ENCODE measurements at regions not wholly inside any gene's neighbourhood (a gene's known extent, or its start where the extent isn't known, plus 50 kb on each side); places are given as distances from the start of the nearest gene placed in this dataset.

DNA sequence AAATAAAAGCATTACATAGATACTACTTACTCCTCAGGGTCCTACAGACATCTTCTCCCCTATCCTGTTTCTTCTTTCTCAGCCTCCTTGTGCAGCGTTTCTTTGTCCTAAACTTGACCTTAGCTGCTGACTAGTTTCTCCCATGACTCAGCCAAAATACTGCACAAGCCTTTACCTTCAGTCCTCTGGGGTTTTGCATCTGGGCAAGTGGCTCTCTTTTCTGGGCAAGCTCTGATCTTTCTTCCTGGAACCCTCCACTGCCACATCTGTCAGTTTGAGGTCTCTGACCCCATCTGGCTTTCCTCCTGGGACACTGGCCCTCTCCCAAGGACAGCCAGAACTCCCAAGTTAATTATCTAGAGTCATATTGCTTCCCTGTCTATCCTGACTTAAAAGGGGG, 838.4 kb downstream of the DHX35 start:
- Histone ChIP-seq H3K79me2 (ENCODE audit: insufficient read depth, low read length) (no peaks in the 10 kb centered on the region), H4K20me1 (ENCODE audit: insufficient read depth, low read length, poor library complexity, severe bottlenecking) (no peaks in the 10 kb centered on the region), H3K9me2 (replicated peaks; ENCODE audit: low read depth, low read length) (no peaks in the 10 kb centered on the region), H3F3A (ENCODE audit: low read depth) (no peaks in the 10 kb centered on the region), H3K4me2 (ENCODE audit: low read depth, low read length, poor library complexity, severe bottlenecking) (no peak overlapping the region), H3K4me3 (ENCODE audit: low read length, poor library complexity, severe bottlenecking) (no peak overlapping the region), H3K27me3 (ENCODE audit: insufficient read depth, low read length, poor library complexity, severe bottlenecking) (no peaks in the 10 kb centered on the region), H2AFZ (ENCODE audit: low read length) (no peak overlapping the region), H3K36me3 (ENCODE audit: insufficient read depth, low read length) (no peaks in the 10 kb centered on the region), H3K9me3 (ENCODE audit: insufficient read depth, low read depth, low read length) (no peaks in the 10 kb centered on the region), H3K4me1 (ENCODE audit: insufficient read depth, low read length, poor library complexity, severe bottlenecking) (no peaks in the 10 kb centered on the region), H3K9ac (ENCODE audit: low read depth, low read length, poor library complexity, severe bottlenecking) (no peak overlapping the region)
- TF ChIP-seq, protein P1, sequence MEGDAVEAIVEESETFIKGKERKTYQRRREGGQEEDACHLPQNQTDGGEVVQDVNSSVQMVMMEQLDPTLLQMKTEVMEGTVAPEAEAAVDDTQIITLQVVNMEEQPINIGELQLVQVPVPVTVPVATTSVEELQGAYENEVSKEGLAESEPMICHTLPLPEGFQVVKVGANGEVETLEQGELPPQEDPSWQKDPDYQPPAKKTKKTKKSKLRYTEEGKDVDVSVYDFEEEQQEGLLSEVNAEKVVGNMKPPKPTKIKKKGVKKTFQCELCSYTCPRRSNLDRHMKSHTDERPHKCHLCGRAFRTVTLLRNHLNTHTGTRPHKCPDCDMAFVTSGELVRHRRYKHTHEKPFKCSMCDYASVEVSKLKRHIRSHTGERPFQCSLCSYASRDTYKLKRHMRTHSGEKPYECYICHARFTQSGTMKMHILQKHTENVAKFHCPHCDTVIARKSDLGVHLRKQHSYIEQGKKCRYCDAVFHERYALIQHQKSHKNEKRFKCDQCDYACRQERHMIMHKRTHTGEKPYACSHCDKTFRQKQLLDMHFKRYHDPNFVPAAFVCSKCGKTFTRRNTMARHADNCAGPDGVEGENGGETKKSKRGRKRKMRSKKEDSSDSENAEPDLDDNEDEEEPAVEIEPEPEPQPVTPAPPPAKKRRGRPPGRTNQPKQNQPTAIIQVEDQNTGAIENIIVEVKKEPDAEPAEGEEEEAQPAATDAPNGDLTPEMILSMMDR (conservative IDR thresholded peaks at IDR 0.05; ENCODE audit: low read length): no peak
- TF ChIP-seq EZH2phosphoT487 (IDR thresholded peaks at IDR 0.05; ENCODE audit: borderline replicate concordance): no peak

DNA sequence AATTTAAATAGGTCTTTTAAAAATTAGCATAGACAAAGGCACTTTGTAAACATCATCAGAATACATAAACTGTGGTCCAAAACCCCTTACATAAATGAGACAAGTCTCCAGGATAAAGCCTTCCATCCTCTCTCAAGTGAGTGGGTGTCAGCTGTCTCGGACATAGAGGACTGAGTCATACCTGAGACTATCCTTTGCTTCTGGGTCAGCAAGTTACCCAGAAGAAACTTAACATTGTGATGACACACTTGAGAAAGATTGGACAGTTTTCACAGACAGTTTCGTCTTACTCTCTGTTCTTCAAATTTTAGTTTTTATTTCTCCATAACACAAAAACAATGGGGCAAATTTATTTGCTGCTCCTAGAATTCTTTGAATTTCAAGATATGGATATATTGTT, 838.0 kb downstream of the DHX35 start:
- Histone ChIP-seq H3K4me1 (ENCODE audit: insufficient read depth, low read length, poor library complexity, severe bottlenecking) (no peaks in the 10 kb centered on the region), H3K79me2 (ENCODE audit: insufficient read depth, low read length) (no peaks in the 10 kb centered on the region), H3K9me3 (ENCODE audit: insufficient read depth, low read depth, low read length) (no peaks in the 10 kb centered on the region), H3K9me2 (replicated peaks; ENCODE audit: low read depth, low read length) (no peaks in the 10 kb centered on the region), H3F3A (ENCODE audit: low read depth) (no peaks in the 10 kb centered on the region), H3K9ac (ENCODE audit: low read depth, low read length, poor library complexity, severe bottlenecking) (no peak overlapping the region), H2AFZ (ENCODE audit: low read length) (no peak overlapping the region), H4K20me1 (ENCODE audit: insufficient read depth, low read length, poor library complexity, severe bottlenecking) (no peaks in the 10 kb centered on the region), H3K36me3 (ENCODE audit: insufficient read depth, low read length) (no peaks in the 10 kb centered on the region), H3K4me2 (ENCODE audit: low read depth, low read length, poor library complexity, severe bottlenecking) (no peak overlapping the region), H3K4me3 (ENCODE audit: low read length, poor library complexity, severe bottlenecking) (no peak overlapping the region), H3K27me3 (ENCODE audit: insufficient read depth, low read length, poor library complexity, severe bottlenecking) (no peaks in the 10 kb centered on the region)
- TF ChIP-seq EZH2phosphoT487 (IDR thresholded peaks at IDR 0.05; ENCODE audit: borderline replicate concordance): no peak
- TF ChIP-seq, protein P1 (conservative IDR thresholded peaks at IDR 0.05; ENCODE audit: low read length): no peak

DNA sequence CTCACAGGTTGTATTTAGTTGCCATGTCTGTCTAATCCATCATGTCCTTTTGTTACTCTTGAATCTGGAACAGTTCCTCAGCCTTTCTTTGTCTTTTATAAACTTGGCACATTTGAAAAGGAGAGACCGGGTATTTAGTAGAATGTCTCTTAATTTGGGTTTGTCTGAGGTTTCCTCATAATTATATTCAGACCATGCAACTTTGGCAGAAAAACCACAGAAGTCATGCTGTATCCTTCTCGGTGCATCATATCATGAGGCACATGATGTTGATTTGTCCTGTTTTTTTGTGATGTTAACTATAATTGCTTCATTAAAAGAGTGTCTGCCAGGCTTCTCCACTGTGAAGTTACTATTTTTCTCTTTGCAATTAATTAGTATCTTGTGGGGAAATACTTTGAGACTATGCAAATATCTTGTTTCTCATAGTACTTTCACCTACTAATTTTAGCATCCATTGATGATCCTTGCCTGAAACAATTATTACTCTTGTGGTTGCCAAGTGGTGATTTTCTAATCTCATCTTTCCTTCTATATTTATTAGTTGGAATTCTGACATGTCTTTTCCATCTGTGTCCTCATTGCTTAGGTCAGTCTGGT, 837.3 kb downstream of the DHX35 start:
- Histone ChIP-seq H3K4me3 (ENCODE audit: low read length, poor library complexity, severe bottlenecking) (no peak overlapping the region), H4K20me1 (ENCODE audit: insufficient read depth, low read length, poor library complexity, severe bottlenecking) (no peaks in the 10 kb centered on the region), H3K27me3 (ENCODE audit: insufficient read depth, low read length, poor library complexity, severe bottlenecking) (no peaks in the 10 kb centered on the region), H3K4me2 (ENCODE audit: low read depth, low read length, poor library complexity, severe bottlenecking) (no peak overlapping the region), H3K9me3 (ENCODE audit: insufficient read depth, low read depth, low read length) (no peaks in the 10 kb centered on the region), H3K79me2 (ENCODE audit: insufficient read depth, low read length) (no peaks in the 10 kb centered on the region), H3F3A (ENCODE audit: low read depth) (no peaks in the 10 kb centered on the region), H3K36me3 (ENCODE audit: insufficient read depth, low read length) (no peaks in the 10 kb centered on the region), H3K9ac (ENCODE audit: low read depth, low read length, poor library complexity, severe bottlenecking) (no peak overlapping the region), H3K9me2 (replicated peaks; ENCODE audit: low read depth, low read length) (no peaks in the 10 kb centered on the region), H2AFZ (ENCODE audit: low read length) (no peak overlapping the region), H3K4me1 (ENCODE audit: insufficient read depth, low read length, poor library complexity, severe bottlenecking) (no peaks in the 10 kb centered on the region)
- no peak for TF ChIP-seq EZH2phosphoT487 (IDR thresholded peaks at IDR 0.05; ENCODE audit: borderline replicate concordance)
- TF ChIP-seq, protein P1 (conservative IDR thresholded peaks at IDR 0.05; ENCODE audit: low read length): no peak
